Loucy (cell line): ENCODE measurements at regions not wholly inside any gene's neighbourhood (a gene's known extent, or its start where the extent isn't known, plus 50 kb on each side); places are given as distances from the start of the nearest gene placed in this dataset.
"Not testable (repeated sequence)": the region's sequence is repeated elsewhere in the genome, so short reads cannot be mapped to it uniquely, and the experiment has no call there.

ENCODE experiments used
- CTCF ChIP-seq: fragments of 200-600 bp; sonication (generic); conservative IDR thresholded peaks from 2 replicates; pipeline ENCODE4 v1.5.1; 2014; ENCODE audit warnings: mild to moderate bottlenecking, antibody characterized with exemption, low read length
- EZH2phosphoT487 ChIP-seq: fragments of 200-600 bp; IDR thresholded peaks from 2 replicates; pipeline ENCODE4 v1.6.1; 2018; ENCODE audit warnings: antibody characterized with exemption, mild to moderate bottlenecking, moderate library complexity, borderline replicate concordance

DNA sequence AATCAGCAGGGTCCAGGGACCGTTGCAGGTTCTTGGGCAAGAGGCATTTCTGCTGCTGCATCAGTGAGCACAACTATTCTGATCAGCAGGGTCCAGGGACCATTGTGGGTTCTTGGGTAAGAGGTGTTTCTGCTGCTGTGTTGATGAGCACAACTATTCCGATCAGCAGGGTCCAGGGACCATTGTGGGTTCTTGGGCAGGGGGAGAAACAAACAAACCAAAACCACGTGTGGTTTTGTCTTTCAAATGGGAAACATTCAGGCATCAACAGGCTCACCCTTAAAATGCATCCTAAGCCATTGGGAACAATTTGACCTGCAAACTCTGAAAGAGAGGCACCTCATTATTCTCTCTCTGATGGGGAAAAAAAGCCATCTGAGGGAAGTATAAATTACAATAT lies 377.4 kb downstream of the OMA1 start:
- not testable (repeated sequence) for TF ChIP-seq CTCF, EZH2phosphoT487
